Neuronal stem cell (in vitro differentiated cells): ENCODE measurements at regions not wholly inside any gene's neighbourhood (a gene's known extent, or its start where the extent isn't known, plus 50 kb on each side); places are given as distances from the start of the nearest gene placed in this dataset.

ENCODE experiments used
- DNase-seq: peaks from one replicate; pipeline ENCODE4 v3.0.0-alpha.2; 2013; ENCODE audit warnings: low spot score
- H2AFZ ChIP-seq: one replicate; pipeline ENCODE4 v1.6.1; 2013; ENCODE audit warnings: mild to moderate bottlenecking, low read length, inconsistent platforms
- H2AK5ac ChIP-seq: 2 replicates; pipeline ENCODE4 v1.6.1; 2013; ENCODE audit warnings: low read depth, mild to moderate bottlenecking, inconsistent platforms, low read length, moderate library complexity, mixed read lengths
- H2BK120ac ChIP-seq: 2 replicates; pipeline ENCODE4 v1.6.1; 2013; ENCODE audit warnings: low read depth, mild to moderate bottlenecking, inconsistent platforms, low read length, moderate library complexity, mixed read lengths
- H2BK12ac ChIP-seq: one replicate; pipeline ENCODE4 v1.6.1; 2013; ENCODE audit warnings: low read length, inconsistent platforms
- H2BK15ac ChIP-seq: 2 replicates; pipeline ENCODE4 v1.6.1; 2013; ENCODE audit warnings: mild to moderate bottlenecking, low read length, inconsistent platforms, mixed read lengths
- H2BK5ac ChIP-seq: one replicate; pipeline ENCODE4 v1.6.1; 2013; ENCODE audit warnings: inconsistent platforms, mild to moderate bottlenecking, low read length, moderate library complexity
- H3K14ac ChIP-seq: one replicate; pipeline ENCODE4 v1.6.1; 2013; ENCODE audit warnings: low read length, inconsistent platforms
- H3K18ac ChIP-seq: 2 replicates; pipeline ENCODE4 v1.6.1; 2013; ENCODE audit warnings: low read length, inconsistent platforms
- H3K23ac ChIP-seq: 2 replicates; pipeline ENCODE4 v1.6.1; 2013; ENCODE audit warnings: low read depth, mild to moderate bottlenecking, mixed read lengths, low read length, inconsistent platforms; ENCODE audit not compliant: poor library complexity
- H3K27ac ChIP-seq: replicated peaks from 3 replicates; pipeline ENCODE4 v1.5.1; 2013; ENCODE audit warnings: low read length, inconsistent platforms
- H3K27me3 ChIP-seq, 3 experiments: 2 replicates each; pipeline ENCODE4 v1.6.1; 2013; ENCODE audit warnings: low read length in 3 of 3, mild to moderate bottlenecking in 2 of 3, inconsistent platforms in 1 of 3, low read depth in 1 of 3, mixed read lengths in 1 of 3, moderate library complexity in 1 of 3; ENCODE audit not compliant: control insufficient read depth in 3 of 3, insufficient read depth in 3 of 3
- H3K36me3 ChIP-seq, 2 donors: replicated peaks in 1 of 2; 2 replicates each; pipeline ENCODE4 v1.6.1; 2013; ENCODE audit warnings: low read length in 2 of 2; ENCODE audit not compliant: control insufficient read depth in 2 of 2, insufficient read depth in 2 of 2
- H3K4ac ChIP-seq: 2 replicates; pipeline ENCODE4 v1.6.1; 2013; ENCODE audit warnings: inconsistent platforms, mild to moderate bottlenecking, low read length, moderate library complexity
- H3K4me1 ChIP-seq, 2 donors: 1 replicate in 1 of 2; 2 replicates in 1 of 2; pipeline ENCODE4 v1.6.1; 2013; ENCODE audit warnings: low read length in 2 of 2, low read depth in 1 of 2; ENCODE audit not compliant: control insufficient read depth in 2 of 2, insufficient read depth in 1 of 2
- H3K4me2 ChIP-seq: one replicate; pipeline ENCODE4 v1.6.1; 2013; ENCODE audit warnings: mild to moderate bottlenecking, low read length, inconsistent platforms; ENCODE audit not compliant: insufficient read depth, poor library complexity, severe bottlenecking
- H3K4me3 ChIP-seq, 2 donors: 2 replicates each; pipeline ENCODE4 v1.5.1; 2013; ENCODE audit warnings: low read length in 2 of 2, mild to moderate bottlenecking in 2 of 2, inconsistent platforms in 1 of 2, moderate library complexity in 1 of 2
- H3K79me1 ChIP-seq: one replicate; pipeline ENCODE4 v1.6.1; 2013; ENCODE audit warnings: low read depth, mild to moderate bottlenecking, inconsistent platforms, low read length, moderate library complexity
- H3K9ac ChIP-seq: one replicate; pipeline ENCODE4 v1.6.1; 2013; ENCODE audit warnings: mild to moderate bottlenecking, low read depth, low read length, inconsistent platforms; ENCODE audit not compliant: poor library complexity
- H3K9me3 ChIP-seq, 2 donors: replicated peaks in 1 of 2; 2 replicates each; pipeline versions ENCODE3 to v1.6.1; 2013; ENCODE audit warnings: low read length in 2 of 2, mild to moderate bottlenecking in 2 of 2, inconsistent platforms in 1 of 2, low read depth in 1 of 2, mixed read lengths in 1 of 2, moderate library complexity in 1 of 2; ENCODE audit not compliant: control insufficient read depth in 2 of 2, insufficient read depth in 1 of 2
- H4K8ac ChIP-seq: one replicate; pipeline ENCODE4 v1.6.1; 2013; ENCODE audit warnings: low read depth, mild to moderate bottlenecking, inconsistent platforms, low read length, moderate library complexity
- H4K91ac ChIP-seq: one replicate; pipeline ENCODE4 v1.6.1; 2013; ENCODE audit warnings: low read length, low read depth, mild to moderate bottlenecking, inconsistent platforms; ENCODE audit not compliant: poor library complexity
- WGBS, 2 donors: extraction: QIAGEN DNeasy Blood & Tissue Kit; methylation state at CpG; one replicate each; pipeline ENCODE4 v1.1.7; 2013; ENCODE audit warnings: missing lambda C conversion rate in 2 of 2, mixed read lengths in 1 of 2; ENCODE audit not compliant: insufficient read length in 2 of 2, insufficient replicate concordance in 1 of 2; ENCODE audit errors: extremely low coverage in 2 of 2; 5-methylcytosine and 5-hydroxymethylcytosine counted together

DNA sequence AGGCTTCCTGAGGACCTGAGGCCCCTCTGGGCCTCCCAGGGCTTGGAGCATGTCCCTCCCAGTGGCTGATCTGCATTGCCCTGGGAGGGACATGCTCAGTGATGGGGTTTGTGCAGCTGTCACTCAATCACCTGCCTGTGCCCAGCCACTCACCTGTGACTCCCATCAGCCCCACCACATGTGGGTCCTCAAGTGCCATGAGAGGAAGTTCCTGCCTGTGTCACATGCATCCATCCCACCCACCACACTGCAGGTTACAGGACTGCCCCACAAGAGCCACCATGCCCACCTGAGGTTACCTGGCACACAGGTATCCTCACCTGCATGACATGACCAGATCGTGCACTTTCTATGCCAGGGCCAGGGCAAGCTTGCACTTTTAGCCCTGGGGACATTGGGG is 80.0 kb downstream of the SCGB2B2 start:
- H3K27me3 ChIP-seq: no peaks in the 10 kb centered on the region

DNA sequence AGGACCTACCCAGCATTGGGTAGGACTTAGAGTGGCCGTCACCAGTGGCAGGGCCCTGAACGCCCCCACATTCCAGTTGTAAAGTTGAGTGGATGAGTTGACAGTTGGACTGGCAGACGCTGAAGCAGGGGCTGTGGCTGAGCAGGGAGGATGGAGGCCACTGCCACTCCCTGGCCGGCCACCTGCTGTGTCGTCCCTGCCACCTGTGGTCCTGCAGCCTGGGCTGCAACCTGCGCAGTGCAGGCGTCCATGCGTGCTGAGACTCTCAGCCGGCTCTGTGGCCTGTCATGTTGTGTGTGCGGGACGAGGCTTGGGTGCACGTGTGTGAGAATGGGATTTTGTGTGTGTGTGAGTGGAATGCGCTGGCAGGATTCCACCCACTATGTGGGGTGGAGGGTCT is 80.8 kb downstream of the SCGB2B2 start:
- no peak overlapping the region for H3K23ac ChIP-seq
- H2BK120ac ChIP-seq: no peak overlapping the region
- no CpG with 5 or more reads among the region's 13 CpGs for WGBS, 2 donors

More for the DNA sequence above, 80.0 kb downstream of the SCGB2B2 start:
- Histone ChIP-seq H4K91ac (no peak overlapping the region), H2AFZ (no peak overlapping the region), H3K4me2 (no peak overlapping the region), H2BK5ac (no peak overlapping the region), H3K36me3 (no peaks in the 10 kb centered on the region), H3K23ac (no peak overlapping the region), H3K4me3 (no peak overlapping the region), H3K79me1 (no peaks in the 10 kb centered on the region), H3K9me3 (peaks cover 0 to 43% of the 10 kb centered on the region in 2 donors), H3K18ac (no peak overlapping the region), H3K4ac (no peak overlapping the region), H2BK12ac (no peak overlapping the region), H3K4me1 (no peaks in the 10 kb centered on the region), H3K9ac (peak overlapping the region; percentile 12), H2AK5ac (no peak overlapping the region), H2BK15ac (no peak overlapping the region), H3K14ac (no peak overlapping the region), H4K8ac (no peak overlapping the region), H3K27ac (no peak overlapping the region), H2BK120ac (no peak overlapping the region)
- WGBS, 2 donors: no CpG with 5 or more reads among the region's 1 CpG
- DNase-seq: no peak

DNA sequence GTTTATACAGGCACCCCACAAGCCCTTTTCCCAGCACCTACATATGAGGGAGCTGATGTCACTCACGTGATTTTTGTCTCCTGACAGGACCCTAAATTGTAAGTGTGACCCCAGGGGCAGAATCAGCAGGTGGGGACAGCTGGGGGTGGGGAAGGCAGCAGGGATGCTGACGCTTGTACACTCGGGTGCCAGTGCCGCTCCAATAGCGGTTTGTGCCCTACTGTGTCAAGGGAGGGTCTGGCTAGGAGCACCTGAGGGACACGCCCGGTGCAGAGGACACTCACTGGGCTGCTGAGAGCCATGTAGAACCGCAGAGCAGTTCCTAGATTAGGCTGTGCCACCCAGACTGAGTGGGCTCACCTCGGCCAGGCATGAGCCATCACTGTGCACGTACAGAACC is 81.3 kb downstream of the SCGB2B2 start:
- Histone ChIP-seq H3K4me2 (no peak overlapping the region), H3K18ac (no peak overlapping the region), H3K27me3 (no peaks in the 10 kb centered on the region), H4K8ac (no peak overlapping the region), H2AK5ac (no peak overlapping the region), H3K79me1 (no peaks in the 10 kb centered on the region), H2BK5ac (no peak overlapping the region), H2BK120ac (no peak overlapping the region), H3K36me3 (no peaks in the 10 kb centered on the region), H2BK12ac (no peak overlapping the region), H3K14ac (no peak overlapping the region), H3K4me3 (no peak overlapping the region), H3K9me3 (peaks cover 0 to 47% of the 10 kb centered on the region in 2 donors), H3K27ac (no peak overlapping the region), H3K4me1 (no peaks in the 10 kb centered on the region), H3K9ac (no peak overlapping the region), H4K91ac (no peak overlapping the region), H2BK15ac (no peak overlapping the region), H3K23ac (no peak overlapping the region), H2AFZ (no peak overlapping the region), H3K4ac (no peak overlapping the region)
- DNase-seq: no peak
- no CpG with 5 or more reads among the region's 10 CpGs for WGBS, 2 donors

More for the DNA sequence above, 80.8 kb downstream of the SCGB2B2 start:
- Histone ChIP-seq H3K14ac (no peak overlapping the region), H3K4ac (no peak overlapping the region), H2AK5ac (no peak overlapping the region), H3K4me1 (no peaks in the 10 kb centered on the region), H2BK12ac (no peak overlapping the region), H3K27ac (no peak overlapping the region), H3K9ac (no peak overlapping the region), H4K8ac (no peak overlapping the region), H2AFZ (no peak overlapping the region), H4K91ac (no peak overlapping the region), H3K9me3 (peaks cover 0 to 47% of the 10 kb centered on the region in 2 donors), H3K18ac (no peak overlapping the region), H2BK5ac (no peak overlapping the region), H3K4me2 (no peak overlapping the region), H2BK15ac (no peak overlapping the region), H3K4me3 (no peak overlapping the region), H3K27me3 (no peaks in the 10 kb centered on the region), H3K36me3 (no peaks in the 10 kb centered on the region), H3K79me1 (no peaks in the 10 kb centered on the region)
- no peak for DNase-seq

DNA sequence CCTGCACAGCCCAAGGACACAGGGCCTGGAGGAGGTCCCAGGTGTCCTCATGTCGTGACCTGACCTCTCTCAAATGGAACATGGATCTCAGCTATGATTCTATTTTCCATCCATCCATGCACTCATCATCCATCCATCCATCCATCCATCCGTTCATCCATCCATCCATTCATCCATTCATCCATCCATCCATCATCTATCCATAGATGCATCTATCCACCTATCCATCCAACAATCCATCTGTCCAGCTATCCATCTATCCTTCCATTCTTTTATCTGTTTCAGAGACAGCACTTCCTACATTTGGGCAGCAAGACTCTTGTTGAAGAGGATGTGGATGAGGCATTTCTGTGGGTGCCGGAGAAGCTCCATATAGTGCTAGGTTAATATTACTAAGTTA is 86.7 kb downstream of the SCGB2B2 start:
- no peak overlapping the region for H2BK12ac ChIP-seq
- H4K8ac ChIP-seq: no peak overlapping the region
- no peak overlapping the region for H2BK120ac ChIP-seq
- H3K9me3 ChIP-seq: peaks cover 0 to 32% of the 10 kb centered on the region in 2 donors
- no peak overlapping the region for H3K4ac ChIP-seq
- no peak for DNase-seq
- no peaks in the 10 kb centered on the region for H3K79me1 ChIP-seq
- no peak overlapping the region for H3K4me2 ChIP-seq
- no peak overlapping the region for H2BK15ac ChIP-seq
- no peak overlapping the region for H3K9ac ChIP-seq
- no peaks in the 10 kb centered on the region for H3K4me1 ChIP-seq
- no peak overlapping the region for H3K27ac ChIP-seq
- no peak overlapping the region for H3K4me3 ChIP-seq
- H3K18ac ChIP-seq: no peak overlapping the region
- WGBS, 2 donors: no CpG with 5 or more reads among the region's 3 CpGs
- H3K36me3 ChIP-seq: no peaks in the 10 kb centered on the region
- H3K27me3 ChIP-seq: no peaks in the 10 kb centered on the region
- no peak overlapping the region for H3K23ac ChIP-seq
- H2BK5ac ChIP-seq: no peak overlapping the region
- H4K91ac ChIP-seq: no peak overlapping the region
- H2AK5ac ChIP-seq: no peak overlapping the region
- no peak overlapping the region for H2AFZ ChIP-seq
- H3K14ac ChIP-seq: no peak overlapping the region
